ENCODE measurements at regions not wholly inside any gene's neighbourhood (a gene's known extent, or its start where the extent isn't known, plus 50 kb on each side); places are given as distances from the start of the nearest gene placed in this dataset.
A peak's percentile ranks its signal among the peaks of the same experiment; 100 is the strongest.
"Not testable (repeated sequence)": the region's sequence is repeated elsewhere in the genome, so short reads cannot be mapped to it uniquely, and the experiment has no call there.

GRCh38 chr17:27200476-27200875 lies 93.4 kb upstream of the WSB1 start:
- no peak overlapping the region for H3K4me3 ChIP-seq (ENCODE audit: low read length)
- TF ChIP-seq CTCF (IDR thresholded peaks at IDR 0.05; ENCODE audit: insufficient read depth, low read depth, low read length, missing control alignments) = no peak
- no peak for DNase-seq (ENCODE audit: low read depth)

GRCh38 chr17:27203241-27203640 lies 90.7 kb upstream of the WSB1 start:
- TF ChIP-seq CTCF (IDR thresholded peaks at IDR 0.05; ENCODE audit: insufficient read depth, low read depth, low read length, missing control alignments) = no peak
- H3K4me3 ChIP-seq (ENCODE audit: low read length) = no peak overlapping the region
- peak; percentile 50 for DNase-seq (ENCODE audit: low read depth)

GRCh38 chr17:27206447-27206846 lies 87.5 kb upstream of the WSB1 start:
- no peak overlapping the region for H3K4me3 ChIP-seq (ENCODE audit: low read length)
- peak; percentile 15 for DNase-seq (ENCODE audit: low read depth)
- peak; percentile 28 for TF ChIP-seq CTCF (IDR thresholded peaks at IDR 0.05; ENCODE audit: insufficient read depth, low read depth, low read length, missing control alignments)

GRCh38 chr17:27207073-27207513 lies 86.8 kb upstream of the WSB1 start:
- DNase-seq (ENCODE audit: low read depth) = peak; percentile 84
- no peak overlapping the region for H3K4me3 ChIP-seq (ENCODE audit: low read length)
- no peak for TF ChIP-seq CTCF (IDR thresholded peaks at IDR 0.05; ENCODE audit: insufficient read depth, low read depth, low read length, missing control alignments)

GRCh38 chr17:27208370-27208769 lies 85.5 kb upstream of the WSB1 start:
- DNase-seq (ENCODE audit: low read depth); H3K4me3 ChIP-seq (ENCODE audit: low read length): not testable (repeated sequence)

- no peak for TF ChIP-seq CTCF (IDR thresholded peaks at IDR 0.05; ENCODE audit: insufficient read depth, low read depth, low read length, missing control alignments)
- no peak for DNase-seq (ENCODE audit: low read depth)
- no peak overlapping the region for H3K4me3 ChIP-seq (ENCODE audit: low read length)
These were observed 84.6 kb upstream of the WSB1 start for GRCh38 chr17:27209316-27209715.

- H3K4me3 ChIP-seq (ENCODE audit: low read length); DNase-seq (ENCODE audit: low read depth): not testable (repeated sequence)
These were observed 83.1 kb upstream of the WSB1 start for GRCh38 chr17:27210809-27211208.

GRCh38 chr17:27216836-27217235 lies 77.1 kb upstream of the WSB1 start:
- no peak for TF ChIP-seq CTCF (IDR thresholded peaks at IDR 0.05; ENCODE audit: insufficient read depth, low read depth, low read length, missing control alignments)
- H3K4me3 ChIP-seq (ENCODE audit: low read length) = no peak overlapping the region
- DNase-seq (ENCODE audit: low read depth) = no peak

All from epithelial cell of esophagus (primary cell).